Endothelial cell of umbilical vein (primary cell): ENCODE measurements at regions not wholly inside any gene's neighbourhood (a gene's known extent, or its start where the extent isn't known, plus 50 kb on each side); places are given as distances from the start of the nearest gene placed in this dataset.

Experiments used
- BruUV-seq: library from RNA; stranded (reverse); fragments of 400-500 nt; replicated peaks from 2 replicates; lab custom pipeline; 2021; lab: Mats Ljungman, UMichigan
- CTCF ChIA-PET: fragments of 300-600, 350-600 bp; sonication (Branson Sonifier 250); formaldehyde crosslinking; loops from one replicate; lab custom pipeline; 2021; ENCODE audit warnings: antibody characterized with exemption, inconsistent platforms; lab: Charles Lee
- POLR2A ChIA-PET: fragments of 300-600, 350-600 bp; sonication (Branson Sonifier 250); formaldehyde crosslinking; loops from one replicate; lab custom pipeline; 2021; ENCODE audit warnings: antibody characterized with exemption, inconsistent platforms; lab: Charles Lee
- DNase-seq: peaks from one replicate; pipeline ENCODE4 v3.0.0-alpha.2; 2011; ENCODE audit warnings: low read depth, low spot score
- FAIRE-seq: peaks from 2 replicates; lab custom pipeline; 2011; peaks lifted over from hg19 to GRCh38; lab: Jason Lieb, UNC
- H2AFZ ChIP-seq: 2 replicates; pipeline ENCODE4 v1.6.0; 2012; ENCODE audit warnings: low read depth, low read length, control low read depth, inconsistent platforms
- H3K27ac ChIP-seq: 2 replicates; pipeline ENCODE4 v1.5.1; 2011; ENCODE audit warnings: low read depth, mild to moderate bottlenecking, control low read depth, low read length, moderate library complexity; ENCODE audit not compliant: insufficient read depth
- H3K27me3 ChIP-seq, 2 experiments: 2 replicates each; pipeline versions ENCODE4 v1.6.0 to v1.6.1; 2011; ENCODE audit warnings: low read length in 2 of 2, mixed read lengths in 1 of 2; ENCODE audit not compliant: control insufficient read depth in 2 of 2, insufficient read depth in 2 of 2
- H3K36me3 ChIP-seq, 2 experiments: 2 replicates in 1 of 2; 3 replicates in 1 of 2; pipeline ENCODE4 v1.5.1; 2011; ENCODE audit warnings: low read length in 2 of 2, mild to moderate bottlenecking in 1 of 2, moderate library complexity in 1 of 2; ENCODE audit not compliant: control insufficient read depth in 2 of 2, insufficient read depth in 2 of 2; ENCODE audit errors: extremely low read depth in 1 of 2
- H3K4me1 ChIP-seq: 3 replicates; pipeline ENCODE4 v1.5.1; 2011; ENCODE audit warnings: mild to moderate bottlenecking, low read length; ENCODE audit not compliant: control insufficient read depth, insufficient read depth; ENCODE audit errors: extremely low read depth
- H3K4me2 ChIP-seq: 2 replicates; pipeline ENCODE4 v1.6.1; 2011; ENCODE audit warnings: low read length, control low read depth, mixed read lengths; ENCODE audit not compliant: insufficient read depth
- H3K4me3 ChIP-seq, 3 experiments: fragments of 200-600 bp in 1 of 3; sonication (generic), shearing (Covaris generic) in 1 of 3; replicated peaks in 1 of 3; 2 replicates each; pipeline ENCODE4 v1.5.1; 2011 to 2016; ENCODE audit warnings: control low read depth in 3 of 3, low read length in 3 of 3, mild to moderate bottlenecking in 2 of 3, inconsistent platforms in 1 of 3, low read depth in 1 of 3, moderate library complexity in 1 of 3; ENCODE audit not compliant: insufficient read depth in 1 of 3
- H3K79me2 ChIP-seq: 2 replicates; pipeline ENCODE4 v1.6.0; 2012; ENCODE audit warnings: low read length, inconsistent platforms; ENCODE audit not compliant: control insufficient read depth, insufficient read depth
- H3K9ac ChIP-seq: replicated peaks from 2 replicates; pipeline ENCODE3; 2011; ENCODE audit warnings: low read length, control low read depth; ENCODE audit not compliant: insufficient read depth; ENCODE audit errors: extremely low read depth
- H3K9me1 ChIP-seq: replicated peaks from 3 replicates; pipeline ENCODE4 v1.6.0; 2011; ENCODE audit warnings: mild to moderate bottlenecking, low read length; ENCODE audit not compliant: control insufficient read depth, insufficient read depth; ENCODE audit errors: extremely low read depth
- H3K9me3 ChIP-seq: replicated peaks from 2 replicates; pipeline ENCODE4 v1.5.1; 2012; ENCODE audit warnings: low read length, inconsistent platforms; ENCODE audit not compliant: control insufficient read depth, insufficient read depth
- H4K20me1 ChIP-seq: replicated peaks from 2 replicates; pipeline ENCODE3; 2011; ENCODE audit warnings: mild to moderate bottlenecking, low read length; ENCODE audit not compliant: control insufficient read depth, insufficient read depth; ENCODE audit errors: extremely low read depth
- EZH2 ChIP-seq: IDR thresholded peaks from 2 replicates; pipeline ENCODE4 v1.6.1; 2012; ENCODE audit warnings: borderline replicate concordance, low read depth, mild to moderate bottlenecking, moderate library complexity, low read length, inconsistent platforms; ENCODE audit not compliant: severe bottlenecking
- FOS ChIP-seq: IDR thresholded peaks from 2 replicates; pipeline ENCODE4 v1.6.1; 2011; ENCODE audit warnings: mild to moderate bottlenecking, low read length, moderate library complexity, borderline replicate concordance; ENCODE audit not compliant: insufficient read depth
- GATA2 ChIP-seq: IDR thresholded peaks from 2 replicates; pipeline ENCODE4 v1.7.0; 2011; ENCODE audit warnings: low read depth, mild to moderate bottlenecking, moderate library complexity, mixed read lengths, low read length; ENCODE audit not compliant: insufficient read length, insufficient read depth
- JUN ChIP-seq: IDR thresholded peaks from 2 replicates; pipeline ENCODE4 v1.6.1; 2011; ENCODE audit warnings: borderline replicate concordance, low read depth; ENCODE audit not compliant: insufficient read length, insufficient read depth
- MYC ChIP-seq: IDR thresholded peaks from one replicate; pipeline ENCODE4 v1.6.1; 2011; ENCODE audit warnings: mild to moderate bottlenecking, low read depth, low read length
- POLR2A ChIP-seq: IDR thresholded peaks from 2 replicates; pipeline ENCODE4 v1.6.1; 2012; ENCODE audit warnings: low read depth, mild to moderate bottlenecking, control low read depth, low read length
- POLR2AphosphoS5 ChIP-seq: IDR thresholded peaks from 2 replicates; pipeline ENCODE4 v1.6.1; 2012; ENCODE audit warnings: low read depth, mild to moderate bottlenecking, control low read depth, low read length, moderate library complexity; ENCODE audit not compliant: insufficient read depth
- dilution Hi-C: fragments of 300-500 bp; cut with MboI; formaldehyde crosslinking; loops from one replicate; pipeline ENCODE4 v1.15.0; 2019; ENCODE audit warnings: low sequenced_read_pairs; ENCODE audit not compliant: extremely low pct_ligation_motif_present
- intact Hi-C: fragments of 100-400 bp; cut with micrococcal nuclease; formaldehyde crosslinking; loops from one replicate; pipeline ENCODE4 v1.10.0; 2022
- TF ChIP-seq, protein P1 (sequence below), 2 donors: IDR thresholded peaks; 1 replicate in 1 of 2; 2 replicates in 1 of 2; pipeline ENCODE4 v1.5.1; 2011; ENCODE audit warnings: low read length in 2 of 2, mild to moderate bottlenecking in 2 of 2, moderate library complexity in 2 of 2, control low read depth in 1 of 2, inconsistent platforms in 1 of 2, low read depth in 1 of 2; ENCODE audit not compliant: insufficient read depth in 1 of 2; ENCODE audit errors: extremely low read depth in 1 of 2
- TF ChIP-seq, protein P2 (sequence below): IDR thresholded peaks from 2 replicates; pipeline ENCODE4 v1.6.1; 2011; ENCODE audit not compliant: insufficient read depth, insufficient read length

DNA sequence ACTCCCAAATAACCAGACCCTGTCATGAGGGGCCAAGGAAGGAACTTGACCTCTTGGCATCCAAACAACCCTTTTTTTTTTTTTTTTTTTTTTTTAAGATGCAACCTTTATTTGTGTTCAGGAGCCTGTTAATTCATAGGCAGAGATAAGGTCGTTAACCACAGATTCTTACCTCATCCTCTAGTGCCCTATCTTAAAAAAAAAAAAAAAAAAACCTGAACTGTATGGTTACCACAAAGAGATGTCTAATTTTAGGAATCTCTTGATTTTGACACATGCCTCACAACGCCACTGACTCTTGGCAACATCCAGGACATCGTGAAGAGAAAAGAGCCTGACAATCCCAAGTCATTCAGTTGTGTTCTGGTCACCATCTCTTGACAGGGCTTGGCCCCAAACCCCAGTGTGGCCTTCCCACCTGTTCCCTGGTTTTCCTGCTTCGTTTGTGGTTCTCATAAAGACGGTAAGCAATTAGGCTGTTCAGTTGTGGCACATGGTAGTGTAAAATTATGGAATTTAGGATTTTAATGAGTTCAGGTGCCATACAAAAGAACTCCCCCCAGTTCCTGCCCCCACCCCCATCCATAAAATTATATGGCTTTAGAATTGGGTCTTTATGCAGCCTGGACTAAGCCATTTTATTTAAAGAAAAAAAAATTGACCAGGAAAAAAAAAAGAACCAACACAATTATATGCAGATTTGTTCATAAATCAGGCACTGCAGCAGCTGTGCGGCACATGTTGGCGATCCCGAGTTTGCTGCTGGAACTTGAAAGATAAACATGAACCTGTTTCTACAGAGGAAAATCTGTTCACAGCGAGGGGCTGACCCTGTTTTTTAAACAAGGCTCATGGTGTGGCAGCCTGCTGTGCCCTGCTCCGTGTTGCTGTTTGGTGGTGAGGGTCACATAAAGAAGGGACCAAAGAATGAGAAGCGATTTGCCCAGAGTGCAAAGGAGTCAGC lies 267.8 kb upstream of the CLINT1 start:
- Histone ChIP-seq H3K79me2 (no peaks in the 10 kb centered on the region), H3K9me3 (no peaks in the 10 kb centered on the region), H3K4me2 (no peak overlapping the region), H3K27ac (no peak overlapping the region), H3K4me3 (no peak overlapping the region), H4K20me1 (no peaks in the 10 kb centered on the region), H3K27me3 (no peaks in the 10 kb centered on the region), H3K9ac (no peak overlapping the region), H3K4me1 (no peaks in the 10 kb centered on the region), H3K9me1 (no peaks in the 10 kb centered on the region), H2AFZ (no peak overlapping the region), H3K36me3 (no peaks in the 10 kb centered on the region)
- dilution Hi-C loops (no loop called here), intact Hi-C loops (no loop called here)
- POLR2A ChIA-PET = no interaction called here
- DNase-seq (no peak), FAIRE-seq (no peak)
- TF ChIP-seq, protein P1, sequence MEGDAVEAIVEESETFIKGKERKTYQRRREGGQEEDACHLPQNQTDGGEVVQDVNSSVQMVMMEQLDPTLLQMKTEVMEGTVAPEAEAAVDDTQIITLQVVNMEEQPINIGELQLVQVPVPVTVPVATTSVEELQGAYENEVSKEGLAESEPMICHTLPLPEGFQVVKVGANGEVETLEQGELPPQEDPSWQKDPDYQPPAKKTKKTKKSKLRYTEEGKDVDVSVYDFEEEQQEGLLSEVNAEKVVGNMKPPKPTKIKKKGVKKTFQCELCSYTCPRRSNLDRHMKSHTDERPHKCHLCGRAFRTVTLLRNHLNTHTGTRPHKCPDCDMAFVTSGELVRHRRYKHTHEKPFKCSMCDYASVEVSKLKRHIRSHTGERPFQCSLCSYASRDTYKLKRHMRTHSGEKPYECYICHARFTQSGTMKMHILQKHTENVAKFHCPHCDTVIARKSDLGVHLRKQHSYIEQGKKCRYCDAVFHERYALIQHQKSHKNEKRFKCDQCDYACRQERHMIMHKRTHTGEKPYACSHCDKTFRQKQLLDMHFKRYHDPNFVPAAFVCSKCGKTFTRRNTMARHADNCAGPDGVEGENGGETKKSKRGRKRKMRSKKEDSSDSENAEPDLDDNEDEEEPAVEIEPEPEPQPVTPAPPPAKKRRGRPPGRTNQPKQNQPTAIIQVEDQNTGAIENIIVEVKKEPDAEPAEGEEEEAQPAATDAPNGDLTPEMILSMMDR (IDR thresholded peaks at IDR 0.05; ENCODE audit: extremely low read depth in 1 of 2, insufficient read depth in 1 of 2, low read depth in 1 of 2, low read length in 2 of 2) = no peak
- TF ChIP-seq MYC (no peak), JUN (no peak), EZH2 (no peak), POLR2A (no peak), FOS (no peak), POLR2AphosphoS5 (no peak), GATA2 (no peak)
- TF ChIP-seq, protein P2, sequence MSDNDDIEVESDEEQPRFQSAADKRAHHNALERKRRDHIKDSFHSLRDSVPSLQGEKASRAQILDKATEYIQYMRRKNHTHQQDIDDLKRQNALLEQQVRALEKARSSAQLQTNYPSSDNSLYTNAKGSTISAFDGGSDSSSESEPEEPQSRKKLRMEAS = no peak
- CTCF ChIA-PET = no interaction called here
- BruUV-seq = no TSS peak
